Activated T-helper 1 cell treated with anti-CD3 and anti-CD28 coated beads, Interleukin-12 subunit alpha, Interleukin-12 subunit beta, Interleukin-2, Interleukin-4 antibody, amounts not matched to agents 30 ng/mL and 10 ng/mL and 1 ng/mL, durations not matched to agents 14 hours and 24 hours and 36 hours (primary cell): ENCODE measurements at regions not wholly inside any gene's neighbourhood (a gene's known extent, or its start where the extent isn't known, plus 50 kb on each side); places are given as distances from the start of the nearest gene placed in this dataset.

Experiments used
- DNase-seq: peaks from one replicate; pipeline ENCODE4 v3.0.0; 2021; ENCODE audit warnings: low spot score
- H3K27ac Mint-ChIP-seq: one replicate; pipeline ENCODE4 v1.8.0; 2021; ENCODE audit warnings: mild to moderate bottlenecking, mixed read lengths
- H3K27me3 Mint-ChIP-seq: one replicate; pipeline ENCODE4 v1.8.0; 2022; ENCODE audit warnings: mild to moderate bottlenecking, moderate library complexity, mixed read lengths; ENCODE audit not compliant: insufficient read depth
- H3K36me3 Mint-ChIP-seq: one replicate; pipeline ENCODE4 v1.8.0; 2021; ENCODE audit warnings: low read depth, mixed read lengths
- H3K4me1 Mint-ChIP-seq: one replicate; pipeline ENCODE4 v1.8.0; 2021; ENCODE audit warnings: low read depth, mixed read lengths
- H3K4me3 Mint-ChIP-seq: one replicate; pipeline ENCODE4 v1.8.0; 2021; ENCODE audit warnings: mild to moderate bottlenecking, moderate library complexity, mixed read lengths
- H3K9me3 Mint-ChIP-seq: one replicate; pipeline ENCODE4 v1.8.0; 2021; ENCODE audit warnings: mixed read lengths
- intact Hi-C: fragments of 100-400 bp; cut with micrococcal nuclease; formaldehyde crosslinking; loops from one replicate; pipeline ENCODE4 v1.15.1; 2024

- Mint-ChIP-seq H3K36me3 (no peaks in the 10 kb centered on the region), H3K4me3 (no peak overlapping the region)
Measured at GRCh38 chr7:101736084-101736483, 81.3 kb upstream of the CUX1 start.

GRCh38 chr7:101739775-101740398 lies 77.5 kb upstream of the CUX1 start:
- H3K4me3 Mint-ChIP-seq, result no peak overlapping the region
- no peaks in the 10 kb centered on the region for H3K36me3 Mint-ChIP-seq
- intact Hi-C loops, result no loop called here
- H3K9me3 Mint-ChIP-seq, result no peaks in the 10 kb centered on the region
- DNase-seq, result no peak
- peak overlapping the region; percentile 44 for H3K27ac Mint-ChIP-seq
- no peaks in the 10 kb centered on the region for H3K27me3 Mint-ChIP-seq
- H3K4me1 Mint-ChIP-seq, result peaks cover 19% of the 10 kb centered on the region

More at GRCh38 chr7:101736084-101736483, 81.3 kb upstream of the CUX1 start:
- H3K9me3 Mint-ChIP-seq, result no peaks in the 10 kb centered on the region
- intact Hi-C loops, result no loop called here
- no peak for DNase-seq
- no peaks in the 10 kb centered on the region for H3K27me3 Mint-ChIP-seq
- peaks cover 6% of the 10 kb centered on the region for H3K4me1 Mint-ChIP-seq
- no peak overlapping the region for H3K27ac Mint-ChIP-seq

GRCh38 chr7:101740981-101741725 lies 76.3 kb upstream of the CUX1 start:
- no peaks in the 10 kb centered on the region for H3K27me3 Mint-ChIP-seq
- peak overlapping the region; percentile 51 for H3K4me3 Mint-ChIP-seq
- H3K27ac Mint-ChIP-seq, result peak overlapping the region; percentile 73
- peaks cover 25% of the 10 kb centered on the region for H3K4me1 Mint-ChIP-seq
- no peaks in the 10 kb centered on the region for H3K9me3 Mint-ChIP-seq
- peak; percentile 28 for DNase-seq
- intact Hi-C loops, result no loop called here
- H3K36me3 Mint-ChIP-seq, result no peaks in the 10 kb centered on the region

DNA sequence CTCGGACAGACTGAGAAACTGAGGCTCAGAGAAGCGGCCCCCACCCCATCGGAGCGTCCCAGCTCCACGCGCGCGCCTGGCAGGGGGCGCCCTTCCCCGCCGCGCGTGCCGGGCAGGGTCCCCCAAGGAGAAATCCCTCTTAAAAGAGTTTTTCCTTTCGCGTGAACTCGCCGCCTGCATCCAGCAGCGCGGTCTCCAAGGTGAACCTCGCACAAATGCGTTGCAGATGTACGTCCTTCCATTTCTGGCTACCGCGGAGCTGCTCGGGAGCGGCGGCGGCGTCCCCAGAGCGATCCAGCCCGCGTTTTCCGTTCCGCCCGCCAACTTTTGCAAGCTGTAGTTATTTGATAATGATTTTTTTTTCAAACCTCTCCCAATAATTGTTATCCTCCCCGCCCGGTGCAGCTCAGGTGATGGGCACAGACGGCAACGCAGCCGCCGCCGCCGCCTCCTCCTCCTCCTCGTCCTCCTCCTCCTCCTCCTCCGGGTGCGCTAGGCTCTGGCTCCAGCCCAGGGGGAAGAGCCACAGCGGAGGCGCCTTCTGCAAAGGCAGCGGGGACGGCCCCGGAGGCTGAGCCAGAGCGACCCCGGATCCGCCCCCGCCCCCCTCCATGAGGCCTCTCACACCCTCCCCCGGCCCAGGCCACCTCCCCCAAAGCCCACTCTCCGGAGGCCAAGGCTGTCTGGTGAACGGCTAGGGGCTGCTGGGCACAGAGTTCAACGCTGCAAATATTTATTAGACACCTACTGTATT lies 74.0 kb upstream of the CUX1 start:
- Mint-ChIP-seq H3K4me3 (peak overlapping the region; percentile 77), H3K36me3 (no peaks in the 10 kb centered on the region), H3K27me3 (no peaks in the 10 kb centered on the region), H3K9me3 (no peaks in the 10 kb centered on the region), H3K27ac (no peak overlapping the region), H3K4me1 (peaks cover 31% of the 10 kb centered on the region)
- peak; percentile 61 for DNase-seq
- intact Hi-C loops, result loop anchor here (1.0 kb wide), 3 partner anchors 11 to 72 kb away; no protein-coding TSS in a partner anchor

GRCh38 chr7:101743995-101744360 lies 73.4 kb upstream of the CUX1 start:
- H3K27me3 Mint-ChIP-seq, result no peaks in the 10 kb centered on the region
- peak overlapping the region; percentile 39 for H3K4me3 Mint-ChIP-seq
- H3K27ac Mint-ChIP-seq, result no peak overlapping the region
- intact Hi-C loops, result loop anchor here (1.0 kb wide), 3 partner anchors 10 to 71 kb away; no protein-coding TSS in a partner anchor
- no peak for DNase-seq
- H3K36me3 Mint-ChIP-seq, result no peaks in the 10 kb centered on the region
- H3K9me3 Mint-ChIP-seq, result no peaks in the 10 kb centered on the region
- peaks cover 31% of the 10 kb centered on the region for H3K4me1 Mint-ChIP-seq

GRCh38 chr7:101744588-101744987 lies 72.8 kb upstream of the CUX1 start:
- no peak overlapping the region for H3K27ac Mint-ChIP-seq
- H3K36me3 Mint-ChIP-seq, result no peaks in the 10 kb centered on the region
- DNase-seq, result no peak
- intact Hi-C loops, result no loop called here
- no peaks in the 10 kb centered on the region for H3K27me3 Mint-ChIP-seq
- H3K9me3 Mint-ChIP-seq, result no peaks in the 10 kb centered on the region
- no peak overlapping the region for H3K4me3 Mint-ChIP-seq
- peaks cover 33% of the 10 kb centered on the region for H3K4me1 Mint-ChIP-seq

- intact Hi-C loops, result no loop called here
- no peak for DNase-seq
- no peaks in the 10 kb centered on the region for H3K36me3 Mint-ChIP-seq
- no peaks in the 10 kb centered on the region for H3K27me3 Mint-ChIP-seq
- peaks cover 26% of the 10 kb centered on the region for H3K4me1 Mint-ChIP-seq
- no peaks in the 10 kb centered on the region for H3K9me3 Mint-ChIP-seq
- H3K27ac Mint-ChIP-seq, result peak overlapping the region; percentile 16
- H3K4me3 Mint-ChIP-seq, result no peak overlapping the region
Measured at GRCh38 chr7:101746314-101746713, 71.1 kb upstream of the CUX1 start.

- intact Hi-C loops, result no loop called here
- Mint-ChIP-seq H3K4me3 (no peak overlapping the region), H3K36me3 (no peaks in the 10 kb centered on the region), H3K4me1 (peaks cover 19% of the 10 kb centered on the region), H3K27ac (peak overlapping the region; percentile 35), H3K27me3 (no peaks in the 10 kb centered on the region), H3K9me3 (no peaks in the 10 kb centered on the region)
- no peak for DNase-seq
Measured at GRCh38 chr7:101747053-101747878, 70.2 kb upstream of the CUX1 start.

DNA sequence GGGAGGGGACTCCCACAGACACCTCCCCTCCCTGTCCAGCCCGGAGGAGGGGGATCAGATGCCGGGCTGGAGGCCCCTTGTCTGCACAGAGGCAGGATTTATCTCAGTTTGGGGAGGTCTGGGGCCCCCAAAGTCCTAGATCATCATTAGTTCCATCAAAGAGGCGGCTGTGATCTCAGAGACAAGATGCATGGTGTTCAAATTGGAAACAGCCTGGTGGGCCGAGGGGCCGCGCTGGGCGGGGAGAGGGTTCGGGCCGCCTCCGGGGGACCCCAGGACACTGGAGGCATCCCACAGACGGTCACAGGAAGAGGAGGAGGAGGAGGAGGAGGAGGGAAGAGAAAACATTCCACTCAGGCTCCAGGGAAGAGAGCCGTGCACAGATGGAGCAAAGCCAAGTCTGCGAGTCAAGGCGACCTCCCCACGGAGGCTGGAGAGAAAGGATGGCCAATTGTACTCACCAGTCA lies 69.5 kb upstream of the CUX1 start:
- H3K36me3 Mint-ChIP-seq, result no peaks in the 10 kb centered on the region
- intact Hi-C loops, result no loop called here
- no peak for DNase-seq
- H3K4me3 Mint-ChIP-seq, result no peak overlapping the region
- H3K4me1 Mint-ChIP-seq, result peaks cover 15% of the 10 kb centered on the region
- H3K27me3 Mint-ChIP-seq, result no peaks in the 10 kb centered on the region
- H3K27ac Mint-ChIP-seq, result no peak overlapping the region
- H3K9me3 Mint-ChIP-seq, result no peaks in the 10 kb centered on the region

- Mint-ChIP-seq H3K36me3 (no peaks in the 10 kb centered on the region), H3K27me3 (no peaks in the 10 kb centered on the region), H3K27ac (no peak overlapping the region), H3K9me3 (no peaks in the 10 kb centered on the region), H3K4me1 (peaks cover 28% of the 10 kb centered on the region), H3K4me3 (no peak overlapping the region)
- no peak for DNase-seq
- intact Hi-C loops, result no loop called here
Measured at GRCh38 chr7:101749891-101750290, 67.5 kb upstream of the CUX1 start.

DNA sequence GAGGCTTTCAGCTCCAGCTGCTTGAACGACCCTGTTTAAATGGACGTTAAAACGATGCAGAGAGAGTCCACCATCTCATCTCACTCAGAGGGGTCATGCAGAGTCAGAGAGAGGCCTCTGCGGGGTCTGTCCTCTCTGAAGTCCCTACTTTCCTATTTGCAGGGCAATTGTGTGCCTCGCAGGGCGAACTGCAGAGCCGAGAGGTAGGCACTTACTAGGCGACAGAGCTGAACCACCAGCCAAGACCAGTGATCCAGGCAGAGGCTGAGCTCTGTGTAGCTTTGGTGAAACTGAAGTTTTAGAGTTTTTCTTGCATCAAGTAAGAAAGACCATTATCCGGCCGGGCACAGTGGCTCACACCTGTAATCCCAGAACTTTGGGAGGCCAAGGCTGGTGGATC lies 64.1 kb upstream of the CUX1 start:
- no peaks in the 10 kb centered on the region for H3K9me3 Mint-ChIP-seq
- no peak overlapping the region for H3K27ac Mint-ChIP-seq
- no peaks in the 10 kb centered on the region for H3K27me3 Mint-ChIP-seq
- DNase-seq, result no peak
- intact Hi-C loops, result no loop called here
- H3K4me1 Mint-ChIP-seq, result peaks cover 18% of the 10 kb centered on the region
- no peaks in the 10 kb centered on the region for H3K36me3 Mint-ChIP-seq
- no peak overlapping the region for H3K4me3 Mint-ChIP-seq

GRCh38 chr7:101754424-101755159 lies 62.8 kb upstream of the CUX1 start:
- intact Hi-C loops, result loop anchor here (1.0 to 2.0 kb wide), 2 partner anchors 11 to 60 kb away; no protein-coding TSS in a partner anchor
- H3K36me3 Mint-ChIP-seq, result no peaks in the 10 kb centered on the region
- no peaks in the 10 kb centered on the region for H3K27me3 Mint-ChIP-seq
- H3K4me1 Mint-ChIP-seq, result peaks cover 15% of the 10 kb centered on the region
- peak overlapping the region; percentile 84 for H3K4me3 Mint-ChIP-seq
- peak overlapping the region; percentile 78 for H3K27ac Mint-ChIP-seq
- no peak for DNase-seq
- no peaks in the 10 kb centered on the region for H3K9me3 Mint-ChIP-seq
